Fibroblast of the aortic adventitia (primary cell): ENCODE measurements at regions not wholly inside any gene's neighbourhood (a gene's known extent, or its start where the extent isn't known, plus 50 kb on each side); places are given as distances from the start of the nearest gene placed in this dataset.

Experiments
- DNase-seq: peaks from one replicate; pipeline ENCODE4 v3.0.0-alpha.2; 2010; ENCODE audit warnings: low read depth
- H3K4me3 ChIP-seq: 2 replicates; pipeline ENCODE4 v1.5.1; 2011; ENCODE audit warnings: low read depth, mild to moderate bottlenecking, control low read depth, low read length, moderate library complexity
- CTCF ChIP-seq: IDR thresholded peaks from 2 replicates; pipeline ENCODE4 v1.5.1; 2011; ENCODE audit warnings: mild to moderate bottlenecking, low read length, control low read depth, inconsistent platforms; ENCODE audit not compliant: insufficient read depth

- no peak overlapping the region for H3K4me3 ChIP-seq
- DNase-seq = no peak
- no peak for TF ChIP-seq CTCF
Measured at GRCh38 chr3:22111226-22111625, 360.2 kb upstream of the ZNF385D start.

- no peak for TF ChIP-seq CTCF
- DNase-seq = no peak
- H3K4me3 ChIP-seq = no peak overlapping the region
Measured at GRCh38 chr3:22113453-22113852, 362.4 kb upstream of the ZNF385D start.

- TF ChIP-seq CTCF = no peak
- H3K4me3 ChIP-seq = no peak overlapping the region
- no peak for DNase-seq
Measured at GRCh38 chr3:22115581-22115980, 364.6 kb upstream of the ZNF385D start.

DNA sequence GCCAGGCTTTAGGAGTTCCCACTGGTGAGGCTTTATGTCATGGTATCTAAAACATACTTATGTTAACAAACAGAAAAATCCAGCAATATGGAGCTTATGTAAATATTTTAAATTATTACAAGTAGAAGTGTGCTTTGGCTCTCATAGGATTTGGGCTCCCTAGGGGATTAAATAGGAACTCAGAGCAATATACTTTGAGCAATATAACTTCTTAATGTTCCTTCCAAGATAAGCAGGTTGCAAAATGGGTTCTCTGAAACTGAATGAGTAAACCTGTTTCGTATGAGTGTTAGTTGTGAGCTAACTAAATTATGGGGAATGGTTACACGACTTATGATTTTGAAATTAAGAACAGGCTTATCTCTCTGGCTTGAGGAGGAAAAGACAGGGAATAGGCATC, 366.1 kb upstream of the ZNF385D start:
- no peak for TF ChIP-seq CTCF
- no peak overlapping the region for H3K4me3 ChIP-seq
- DNase-seq = peak; percentile 4

GRCh38 chr3:22117751-22118346, 366.8 kb upstream of the ZNF385D start:
- no peak overlapping the region for H3K4me3 ChIP-seq
- peak; percentile 57 for TF ChIP-seq CTCF
- peak; percentile 73 for DNase-seq

- TF ChIP-seq CTCF = no peak
- no peak overlapping the region for H3K4me3 ChIP-seq
- DNase-seq = no peak
Measured at GRCh38 chr3:22118542-22118941, 367.5 kb upstream of the ZNF385D start.

GRCh38 chr3:22121068-22121701, 370.2 kb upstream of the ZNF385D start:
- TF ChIP-seq CTCF = no peak
- no peak overlapping the region for H3K4me3 ChIP-seq
- DNase-seq = no peak
